Caco-2 (cell line): ENCODE measurements at regions not wholly inside any gene's neighbourhood (a gene's known extent, or its start where the extent isn't known, plus 50 kb on each side); places are given as distances from the start of the nearest gene placed in this dataset.

Source experiments
- BruUV-seq: library from RNA; stranded (reverse); fragments of 400-500 nt; replicated peaks from 2 replicates; lab custom pipeline; 2021; lab: Mats Ljungman, UMichigan
- CTCF ChIA-PET: fragments of 300-600 bp; sonication (Branson Sonifier 250); formaldehyde crosslinking; loops from one replicate; lab custom pipeline; 2022; ENCODE audit warnings: antibody characterized with exemption; lab: Charles Lee
- POLR2A ChIA-PET: fragments of 300-600 bp; sonication (Branson Sonifier 250); formaldehyde crosslinking; loops from one replicate; lab custom pipeline; 2022; ENCODE audit warnings: antibody characterized with exemption; lab: Charles Lee
- DNase-seq, 2 experiments: peaks; one replicate each; pipeline versions ENCODE4 v3.0.0 to v3.0.0-alpha.2; 2020 to 2022
- H3K27me3 ChIP-seq: replicated peaks from 2 replicates; pipeline ENCODE4 v1.6.0; 2011; ENCODE audit warnings: low read length; ENCODE audit not compliant: control insufficient read depth, insufficient read depth
- H3K36me3 ChIP-seq: 2 replicates; pipeline ENCODE4 v1.5.1; 2011; ENCODE audit warnings: low read length; ENCODE audit not compliant: control insufficient read depth, insufficient read depth
- H3K4me1 ChIP-seq: fragments of 250-450 bp; sonication (Bioruptor Pico); 2 replicates; pipeline ENCODE4 v1.5.1; 2020; ENCODE audit warnings: mild to moderate bottlenecking
- H3K4me3 ChIP-seq: 2 replicates; pipeline ENCODE4 v1.5.1; 2011; ENCODE audit warnings: low read depth, mild to moderate bottlenecking, control low read depth, low read length
- H3K9me3 ChIP-seq: fragments of 250-450 bp; sonication (Bioruptor Pico); 2 replicates; pipeline ENCODE4 v1.5.1; 2020; ENCODE audit warnings: mild to moderate bottlenecking, moderate library complexity
- H3K27ac Mint-ChIP-seq: one replicate; pipeline ENCODE4 v1.8.0; 2022; ENCODE audit warnings: mixed read lengths; ENCODE audit not compliant: unreplicated experiment
- H3K27me3 Mint-ChIP-seq: one replicate; pipeline ENCODE4 v1.8.0; 2022; ENCODE audit warnings: mixed read lengths; ENCODE audit not compliant: insufficient read depth, unreplicated experiment
- H3K36me3 Mint-ChIP-seq: one replicate; pipeline ENCODE4 v1.8.0; 2022; ENCODE audit warnings: mild to moderate bottlenecking, mixed read lengths; ENCODE audit not compliant: insufficient read depth, unreplicated experiment
- H3K4me1 Mint-ChIP-seq: one replicate; pipeline ENCODE4 v1.8.0; 2022; ENCODE audit warnings: low read depth, mixed read lengths; ENCODE audit not compliant: unreplicated experiment
- H3K4me3 Mint-ChIP-seq: one replicate; pipeline ENCODE4 v1.8.0; 2022; ENCODE audit warnings: mild to moderate bottlenecking, moderate library complexity, mixed read lengths; ENCODE audit not compliant: unreplicated experiment
- H3K9me3 Mint-ChIP-seq: one replicate; pipeline ENCODE4 v1.8.0; 2022; ENCODE audit warnings: mixed read lengths; ENCODE audit not compliant: unreplicated experiment
- CTCF ChIP-seq, 2 experiments: fragments of 200-600 bp in 1 of 2; IDR thresholded peaks; 1 replicate in 1 of 2; 2 replicates in 1 of 2; pipeline versions ENCODE4 v1.5.1 to v1.8.0; 2011 to 2022; ENCODE audit warnings: antibody characterized with exemption in 1 of 2, control low read depth in 1 of 2, inconsistent platforms in 1 of 2, low read depth in 1 of 2, low read length in 1 of 2, mild to moderate bottlenecking in 1 of 2, moderate library complexity in 1 of 2; ENCODE audit not compliant: insufficient read depth in 1 of 2, severe bottlenecking in 1 of 2, unreplicated experiment in 1 of 2
- intact Hi-C: fragments of 100-400 bp; cut with micrococcal nuclease; formaldehyde crosslinking; loops from one replicate; pipeline ENCODE4 v1.10.0; 2022; ENCODE audit not compliant: unreplicated experiment

DNA sequence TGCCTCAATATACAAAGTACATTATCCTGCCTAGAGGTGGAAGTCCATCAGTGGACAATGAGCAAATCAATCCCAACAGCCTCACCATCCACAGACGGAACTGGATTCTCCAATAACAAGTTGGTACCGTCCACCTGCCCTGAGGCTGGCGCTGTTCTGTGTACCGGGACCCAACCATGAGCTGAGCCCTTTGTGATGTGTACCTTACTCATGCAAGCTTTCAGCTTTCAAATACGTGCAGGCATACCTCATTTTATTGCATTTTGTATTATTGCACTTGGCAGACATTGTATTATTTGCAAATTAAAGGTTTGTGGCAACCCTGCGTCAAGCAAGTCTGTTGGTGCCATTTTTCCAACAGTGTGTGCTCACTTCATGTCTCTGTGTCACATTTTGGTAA lies 476.0 kb upstream of the MKI67 start:
- Mint-ChIP-seq H3K9me3 (no peaks in the 10 kb centered on the region), H3K4me1 (no peaks in the 10 kb centered on the region), H3K4me3 (no peak overlapping the region), H3K36me3 (no peaks in the 10 kb centered on the region), H3K27ac (no peak overlapping the region), H3K27me3 (no peaks in the 10 kb centered on the region)
- POLR2A ChIA-PET, result no interaction called here
- TF ChIP-seq CTCF (IDR thresholded peaks at IDR 0.05; ENCODE audit: insufficient read depth in 1 of 2, low read depth in 1 of 2, low read length in 1 of 2, severe bottlenecking in 1 of 2, unreplicated experiment in 1 of 2), result no peak
- no peak overlapping the region for H3K4me3 ChIP-seq
- H3K4me1 ChIP-seq, result no peaks in the 10 kb centered on the region
- no peaks in the 10 kb centered on the region for H3K27me3 ChIP-seq
- no peak for DNase-seq
- no peaks in the 10 kb centered on the region for H3K9me3 ChIP-seq
- H3K36me3 ChIP-seq, result no peaks in the 10 kb centered on the region
- CTCF ChIA-PET, result no interaction called here
- no TSS peak for BruUV-seq
- intact Hi-C loops, result no loop called here

DNA sequence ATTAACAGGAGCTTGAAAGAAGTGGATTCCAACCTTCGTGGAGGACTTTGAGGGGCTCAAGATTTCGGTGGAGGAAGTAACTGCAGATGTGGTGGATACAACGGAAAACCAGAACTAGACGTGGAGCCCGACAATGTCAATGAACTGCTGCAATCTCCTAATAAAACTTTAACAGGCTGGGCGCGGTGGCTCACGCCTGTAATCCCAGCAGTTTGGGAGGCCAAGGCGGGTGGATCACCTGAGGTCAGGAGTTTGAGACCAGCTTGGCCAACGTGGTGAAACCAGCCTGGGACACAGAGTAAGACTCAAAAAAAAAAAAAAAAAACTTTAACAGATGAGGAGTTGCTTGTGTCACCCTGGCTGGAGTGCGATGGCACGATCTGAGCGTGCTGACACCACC lies 477.8 kb upstream of the MKI67 start:
- POLR2A ChIA-PET, result no interaction called here
- no peak for TF ChIP-seq CTCF (IDR thresholded peaks at IDR 0.05; ENCODE audit: insufficient read depth in 1 of 2, low read depth in 1 of 2, low read length in 1 of 2, severe bottlenecking in 1 of 2, unreplicated experiment in 1 of 2)
- no peak for DNase-seq
- Histone ChIP-seq H3K9me3 (no peaks in the 10 kb centered on the region), H3K27me3 (no peaks in the 10 kb centered on the region), H3K4me3 (no peak overlapping the region), H3K36me3 (no peaks in the 10 kb centered on the region), H3K4me1 (no peaks in the 10 kb centered on the region)
- intact Hi-C loops, result no loop called here
- CTCF ChIA-PET, result no interaction called here
- BruUV-seq, result no TSS peak
- Mint-ChIP-seq H3K27me3 (no peaks in the 10 kb centered on the region), H3K27ac (no peak overlapping the region), H3K4me3 (no peak overlapping the region), H3K4me1 (no peaks in the 10 kb centered on the region), H3K9me3 (no peaks in the 10 kb centered on the region), H3K36me3 (no peaks in the 10 kb centered on the region)

- CTCF ChIA-PET, result no interaction called here
- H3K36me3 Mint-ChIP-seq, result no peaks in the 10 kb centered on the region
- H3K27ac Mint-ChIP-seq, result no peak overlapping the region
- H3K4me3 Mint-ChIP-seq, result no peak overlapping the region
- TF ChIP-seq CTCF (IDR thresholded peaks at IDR 0.05; ENCODE audit: insufficient read depth in 1 of 2, low read depth in 1 of 2, low read length in 1 of 2, severe bottlenecking in 1 of 2, unreplicated experiment in 1 of 2), result no peak
- Histone ChIP-seq H3K4me1 (no peaks in the 10 kb centered on the region), H3K36me3 (no peaks in the 10 kb centered on the region), H3K9me3 (no peaks in the 10 kb centered on the region), H3K27me3 (no peaks in the 10 kb centered on the region), H3K4me3 (no peak overlapping the region)
- POLR2A ChIA-PET, result no interaction called here
- no peaks in the 10 kb centered on the region for H3K4me1 Mint-ChIP-seq
- no TSS peak for BruUV-seq
- no peaks in the 10 kb centered on the region for H3K27me3 Mint-ChIP-seq
- no peaks in the 10 kb centered on the region for H3K9me3 Mint-ChIP-seq
- intact Hi-C loops, result no loop called here
- no peak for DNase-seq
Observed at GRCh38 chr10:128605180-128605579, 479.0 kb upstream of the MKI67 start.
